ENCODE measurements at regions not wholly inside any gene's neighbourhood (a gene's known extent, or its start where the extent isn't known, plus 50 kb on each side); places are given as distances from the start of the nearest gene placed in this dataset.
"Not testable (repeated sequence)": the region's sequence is repeated elsewhere in the genome, so short reads cannot be mapped to it uniquely, and the experiment has no call there.

- intact Hi-C loops (cut with DNase I) = no loop called here
- DNase-seq = no peak
- no peaks in the 10 kb centered on the region for H3K4me1 ChIP-seq
- no peaks in the 10 kb centered on the region for H3K9me3 ChIP-seq
- H3K27ac ChIP-seq = no peak overlapping the region
- WGBS, 2 donors = 46 to 51% methylated on average over 3 of the region's 3 CpGs
- no peaks in the 10 kb centered on the region for H3K36me3 ChIP-seq
- H3K27me3 ChIP-seq = no peaks in the 10 kb centered on the region
- TF ChIP-seq POLR2A (IDR thresholded peaks at IDR 0.05) (no peak), CTCF (IDR thresholded peaks at IDR 0.05) (no peak)
- H3K4me3 ChIP-seq (replicated peaks in 1 of 3) = no peak overlapping the region
These were observed 88.6 kb downstream of the ZNF92 start for GRCh38 chr7:65462148-65462716.

- intact Hi-C loops (cut with DNase I) = no loop called here
- TF ChIP-seq CTCF (IDR thresholded peaks at IDR 0.05) (no peak), POLR2A (IDR thresholded peaks at IDR 0.05) (no peak)
- Histone ChIP-seq H3K36me3 (no peaks in the 10 kb centered on the region), H3K27me3 (no peaks in the 10 kb centered on the region), H3K27ac (no peak overlapping the region), H3K4me3 (replicated peaks in 1 of 3) (no peak overlapping the region), H3K9me3 (no peaks in the 10 kb centered on the region), H3K4me1 (no peaks in the 10 kb centered on the region)
- WGBS, 2 donors = 84 to 90% methylated on average over 3 of the region's 3 CpGs
- DNase-seq = no peak
These were observed 89.5 kb downstream of the ZNF92 start for GRCh38 chr7:65463184-65463583.

GRCh38 chr7:65469919-65470558 is 96.4 kb downstream of the ZNF92 start:
- whole genome bisulfite sequencing, 2 donors = 89 to 98% methylated on average over 11 to 14 of the region's 14 CpGs
- not testable (repeated sequence) for DNase-seq, H3K27ac ChIP-seq

GRCh38 chr7:65471587-65471986 is 97.9 kb downstream of the ZNF92 start:
- H3K9me3 ChIP-seq = no peaks in the 10 kb centered on the region
- no peak for TF ChIP-seq CTCF (IDR thresholded peaks at IDR 0.05)
- no peak for TF ChIP-seq POLR2A (IDR thresholded peaks at IDR 0.05)
- WGBS, 2 donors = 80 to 81% methylated on average over 4 of the region's 4 CpGs
- H3K27ac ChIP-seq = no peak overlapping the region
- no peak for DNase-seq
- no peaks in the 10 kb centered on the region for H3K36me3 ChIP-seq
- no peak overlapping the region for H3K4me3 ChIP-seq (replicated peaks in 1 of 3)
- H3K27me3 ChIP-seq = no peaks in the 10 kb centered on the region
- H3K4me1 ChIP-seq = no peaks in the 10 kb centered on the region
- intact Hi-C loops (cut with DNase I) = no loop called here

More at GRCh38 chr7:65469919-65470558, 96.4 kb downstream of the ZNF92 start:
- H3K36me3 ChIP-seq; H3K9me3 ChIP-seq; H3K4me1 ChIP-seq; H3K27me3 ChIP-seq; intact Hi-C loops (cut with DNase I); H3K4me3 ChIP-seq (replicated peaks in 1 of 3): not testable (repeated sequence)

GRCh38 chr7:65475040-65475726 is 101.5 kb downstream of the ZNF92 start:
- Histone ChIP-seq H3K27me3 (no peaks in the 10 kb centered on the region), H3K4me1 (no peaks in the 10 kb centered on the region), H3K27ac (no peak overlapping the region), H3K4me3 (replicated peaks in 1 of 3) (no peak overlapping the region), H3K9me3 (no peaks in the 10 kb centered on the region), H3K36me3 (no peaks in the 10 kb centered on the region)
- 91 to 95% methylated on average over 4 of the region's 4 CpGs for whole genome bisulfite sequencing, 2 donors
- intact Hi-C loops (cut with DNase I) = no loop called here
- TF ChIP-seq CTCF (IDR thresholded peaks at IDR 0.05) (no peak), POLR2A (IDR thresholded peaks at IDR 0.05) (no peak)
- DNase-seq = no peak

All from thyroid gland (tissue), 4 donors.